Right cardiac atrium (tissue), 5 donors: ENCODE measurements at regions not wholly inside any gene's neighbourhood (a gene's known extent, or its start where the extent isn't known, plus 50 kb on each side); places are given as distances from the start of the nearest gene placed in this dataset.

ENCODE experiments used
- ATAC-seq, 2 donors: fragments of 200-7000 bp; cut with Tn5 transposase; one replicate each; pipeline versions ENCODE4 v1.8.0 to v1.9.1; 2020; ENCODE audit warnings: moderate library complexity in 2 of 2, mild to moderate bottlenecking in 1 of 2
- DNase-seq, 3 donors: peaks; one replicate each; pipeline ENCODE4 v3.0.0-alpha.2; 2020
- H3K27ac ChIP-seq: one replicate; pipeline ENCODE4 v1.5.1; 2013; ENCODE audit warnings: mild to moderate bottlenecking, low read length, control low read depth, moderate library complexity
- H3K27me3 ChIP-seq: one replicate; pipeline ENCODE4 v1.6.1; 2013; ENCODE audit not compliant: control insufficient read depth, insufficient read depth
- H3K4me1 ChIP-seq: one replicate; pipeline ENCODE4 v1.6.1; 2013; ENCODE audit warnings: low read length; ENCODE audit not compliant: control insufficient read depth, insufficient read depth
- H3K4me3 ChIP-seq: one replicate; pipeline ENCODE4 v1.5.1; 2013; ENCODE audit warnings: low read length, control low read depth
- H3K9me3 ChIP-seq: one replicate; pipeline ENCODE4 v1.6.1; 2013; ENCODE audit warnings: low read length; ENCODE audit not compliant: control insufficient read depth
- WGBS: extraction: QIAGEN DNeasy Blood & Tissue Kit; methylation state at CpG from one replicate; pipeline ENCODE4 v1.1.7; 2013; 5-methylcytosine and 5-hydroxymethylcytosine counted together
- intact Hi-C, 4 donors: fragments of 100-400 bp; cut with DNase I; formaldehyde crosslinking; loops; one replicate each; pipeline versions ENCODE4 v1.11.0 to v1.14.0; 2022 to 2023
- donor health status: healthy with polysubstance abuse.
- donor health status: DM: no; HTN: yes; CAD: no.
- donor health status: DM: no; HTN: no; CAD: no.
- donor health status: DM: no; HTN: yes; CAD: no; lungs with severe emphysema.
- donor health status: DM: yes; HTN: yes; CAD: no.

GRCh38 chr4:136301749-136302495 lies 1230.4 kb downstream of the PCDH18 start:
- no peak for ATAC-seq
- no peak overlapping the region for H3K27ac ChIP-seq
- no peak overlapping the region for H3K4me3 ChIP-seq
- intact Hi-C loops, result no loop called here
- DNase-seq, result no peak
- no peaks in the 10 kb centered on the region for H3K4me1 ChIP-seq
- H3K9me3 ChIP-seq, result no peaks in the 10 kb centered on the region
- no peaks in the 10 kb centered on the region for H3K27me3 ChIP-seq

- Histone ChIP-seq H3K27ac (no peak overlapping the region), H3K4me3 (no peak overlapping the region), H3K27me3 (no peaks in the 10 kb centered on the region), H3K4me1 (no peaks in the 10 kb centered on the region), H3K9me3 (no peaks in the 10 kb centered on the region)
- WGBS, result 79% methylated on average over 2 of the region's 2 CpGs
- DNase-seq (no peak), ATAC-seq (no peak)
- intact Hi-C loops, result no loop called here
Measured at GRCh38 chr4:136283977-136284376, 1248.3 kb downstream of the PCDH18 start.

DNA sequence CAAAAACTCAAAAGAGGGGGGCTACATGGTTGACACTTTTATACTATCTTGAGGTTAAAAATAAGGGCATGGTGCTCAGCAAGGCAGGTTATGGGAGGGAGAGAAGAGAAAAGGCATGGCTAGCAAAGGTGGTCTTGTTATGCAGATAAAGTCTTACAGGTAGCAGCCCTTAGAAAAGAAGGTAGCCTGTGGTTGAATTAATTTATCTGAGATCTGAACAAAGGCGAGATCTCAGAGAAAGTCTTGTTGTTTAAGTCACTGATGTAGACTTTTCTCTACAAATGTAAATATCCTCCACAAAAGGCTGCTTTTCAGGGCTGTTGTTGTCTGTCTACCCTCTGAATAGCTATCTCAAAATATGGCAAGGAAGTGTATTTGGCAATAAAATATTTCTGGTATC lies 1250.4 kb downstream of the PCDH18 start:
- Histone ChIP-seq H3K4me1 (no peaks in the 10 kb centered on the region), H3K27ac (no peak overlapping the region), H3K4me3 (no peak overlapping the region), H3K27me3 (no peaks in the 10 kb centered on the region), H3K9me3 (no peaks in the 10 kb centered on the region)
- no peak for DNase-seq
- 31% methylated on average over 1 of the region's 1 CpG for WGBS
- intact Hi-C loops, result no loop called here
- no peak for ATAC-seq

DNA sequence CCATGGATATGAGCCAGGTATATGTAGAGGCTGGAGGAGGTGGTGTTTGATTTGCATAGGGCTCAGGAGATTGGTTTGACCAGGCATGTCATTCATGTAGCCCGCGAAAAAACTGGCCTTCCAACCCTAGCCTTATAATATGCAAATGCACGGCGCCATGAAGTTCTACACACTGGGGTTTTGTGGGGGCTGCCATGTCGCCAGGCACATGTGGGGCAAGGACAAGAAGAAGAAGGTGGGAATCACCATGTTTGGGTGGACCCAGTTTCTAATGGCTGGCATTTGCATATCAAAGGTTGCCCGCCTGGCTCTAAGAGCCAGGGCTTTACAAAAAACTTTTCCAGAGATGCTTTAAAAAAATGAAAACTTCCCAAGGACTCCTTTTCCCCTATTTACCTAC lies 1251.0 kb downstream of the PCDH18 start:
- Histone ChIP-seq H3K9me3 (no peaks in the 10 kb centered on the region), H3K27me3 (no peaks in the 10 kb centered on the region), H3K4me1 (no peaks in the 10 kb centered on the region), H3K27ac (no peak overlapping the region), H3K4me3 (no peak overlapping the region)
- intact Hi-C loops, result no loop called here
- DNase-seq (no peak), ATAC-seq (no peak)
- 66% methylated on average over 6 of the region's 6 CpGs for WGBS

- intact Hi-C loops, result no loop called here
Measured at GRCh38 chr4:136277741-136278140, 1254.6 kb downstream of the PCDH18 start.

GRCh38 chr4:136246876-136247275 lies 1285.4 kb downstream of the PCDH18 start:
- WGBS, result 41% methylated on average over 2 of the region's 2 CpGs
- DNase-seq, result no peak
- Histone ChIP-seq H3K27ac (no peak overlapping the region), H3K27me3 (no peaks in the 10 kb centered on the region), H3K4me1 (no peaks in the 10 kb centered on the region), H3K9me3 (no peaks in the 10 kb centered on the region), H3K4me3 (no peak overlapping the region)
- intact Hi-C loops, result no loop called here
- no peak for ATAC-seq

More at GRCh38 chr4:136277741-136278140, 1254.6 kb downstream of the PCDH18 start:
- Histone ChIP-seq H3K4me3 (no peak overlapping the region), H3K27me3 (no peaks in the 10 kb centered on the region), H3K4me1 (no peaks in the 10 kb centered on the region), H3K9me3 (no peaks in the 10 kb centered on the region), H3K27ac (no peak overlapping the region)
- WGBS, result 35% methylated on average over 2 of the region's 2 CpGs
- ATAC-seq, result no peak
- no peak for DNase-seq

DNA sequence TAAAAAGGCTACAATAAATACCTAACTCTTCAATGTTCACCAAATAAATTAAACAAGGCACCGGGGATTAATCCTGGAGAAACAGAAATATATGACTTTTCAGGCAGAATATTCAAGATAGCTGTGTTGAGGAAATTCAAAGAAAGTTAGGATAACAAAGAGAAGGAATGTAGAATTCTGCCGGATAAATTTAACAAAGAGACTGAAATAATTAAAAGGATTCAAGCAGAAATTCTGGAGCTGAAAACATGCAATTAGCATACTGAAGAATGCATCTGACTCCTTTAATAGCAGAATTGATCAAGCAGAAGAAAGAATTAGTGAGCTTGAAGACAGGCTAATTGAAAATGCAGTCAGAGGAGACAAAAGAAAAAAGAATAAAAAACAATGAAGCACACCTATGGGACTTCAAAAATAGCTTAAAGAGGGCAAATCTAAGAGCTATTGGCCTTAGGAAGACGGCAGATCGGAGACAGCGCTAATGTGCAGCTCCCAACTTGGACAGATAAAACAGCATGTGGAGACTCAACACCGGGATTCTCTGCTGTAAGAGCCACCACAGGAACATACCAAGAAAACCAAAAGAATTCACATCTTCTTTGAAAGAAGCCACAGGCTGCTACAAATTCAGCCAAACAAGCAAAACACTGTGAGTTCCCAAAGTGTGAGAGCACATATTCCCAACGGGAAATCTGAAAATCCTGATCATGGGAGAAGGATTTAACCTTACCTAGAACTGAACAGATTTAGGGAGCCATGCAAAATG lies 1290.9 kb downstream of the PCDH18 start:
- 76% methylated on average over 7 of the region's 7 CpGs for WGBS
- Histone ChIP-seq H3K27ac (no peak overlapping the region), H3K4me1 (no peaks in the 10 kb centered on the region), H3K9me3 (no peaks in the 10 kb centered on the region), H3K4me3 (no peak overlapping the region), H3K27me3 (no peaks in the 10 kb centered on the region)
- intact Hi-C loops, result no loop called here
- DNase-seq, result no peak
- ATAC-seq, result no peak

GRCh38 chr4:136227315-136227714 lies 1305.0 kb downstream of the PCDH18 start:
- ATAC-seq, result no peak
- Histone ChIP-seq H3K27ac (no peak overlapping the region), H3K4me3 (no peak overlapping the region), H3K9me3 (no peaks in the 10 kb centered on the region), H3K4me1 (no peaks in the 10 kb centered on the region), H3K27me3 (no peaks in the 10 kb centered on the region)
- DNase-seq, result no peak
- intact Hi-C loops, result no loop called here

DNA sequence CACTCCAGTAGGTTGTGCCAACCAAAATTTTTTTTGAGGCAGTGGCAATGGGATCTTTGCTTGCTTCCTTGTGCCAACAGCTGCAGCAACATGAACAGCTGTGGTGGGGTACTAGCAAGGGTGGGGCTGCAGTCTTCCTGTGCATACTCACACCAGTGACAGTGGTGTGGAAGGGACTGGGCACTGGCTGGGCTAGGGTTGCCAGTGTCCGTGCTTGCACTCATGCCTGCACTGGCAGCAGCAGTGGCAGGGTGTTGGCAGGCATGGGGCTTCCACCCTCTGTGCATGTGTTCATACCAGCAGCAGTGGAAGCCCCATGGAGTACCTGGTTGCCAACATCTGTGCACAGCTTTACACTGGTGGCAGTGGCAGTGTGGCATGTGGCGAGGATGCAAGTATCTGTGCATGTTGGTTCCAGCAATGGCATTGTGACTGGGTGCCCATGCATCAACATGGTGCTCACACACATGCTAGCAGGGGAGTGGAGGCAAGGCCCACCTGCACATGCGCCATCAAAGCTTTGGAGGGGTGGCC lies 1312.6 kb downstream of the PCDH18 start:
- no peaks in the 10 kb centered on the region for H3K9me3 ChIP-seq
- H3K4me1 ChIP-seq, result no peaks in the 10 kb centered on the region
- no peak overlapping the region for H3K27ac ChIP-seq
- no peak overlapping the region for H3K4me3 ChIP-seq
- intact Hi-C loops, result no loop called here
- H3K27me3 ChIP-seq, result no peaks in the 10 kb centered on the region
- 87% methylated on average over 3 of the region's 3 CpGs for WGBS
- DNase-seq (no peak), ATAC-seq (no peak)

DNA sequence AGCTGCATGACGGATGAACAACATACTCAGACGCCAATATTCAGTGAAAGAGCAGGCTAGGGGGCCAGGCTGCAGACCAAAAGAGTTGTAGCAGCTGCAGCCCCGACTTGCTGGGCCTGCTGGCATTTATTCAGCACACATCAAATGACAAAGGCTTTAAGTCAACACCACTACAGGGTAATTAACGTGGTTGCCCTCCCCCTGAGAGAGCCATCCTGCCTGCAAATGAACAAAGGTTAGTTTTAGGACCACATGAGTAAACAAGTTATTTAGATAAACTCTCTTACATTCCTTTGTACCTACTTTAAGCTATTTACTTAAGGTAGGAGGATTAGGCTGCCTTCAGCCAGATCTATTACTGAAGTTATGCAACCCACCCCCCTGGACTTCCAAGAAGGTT lies 1329.1 kb downstream of the PCDH18 start:
- DNase-seq (no peak), ATAC-seq (no peak)
- Histone ChIP-seq H3K27ac (no peak overlapping the region), H3K27me3 (no peaks in the 10 kb centered on the region), H3K4me1 (no peaks in the 10 kb centered on the region), H3K9me3 (no peaks in the 10 kb centered on the region), H3K4me3 (no peak overlapping the region)
- WGBS, result 55% methylated on average over 4 of the region's 4 CpGs
- intact Hi-C loops, result no loop called here

GRCh38 chr4:136198358-136198757 lies 1333.9 kb downstream of the PCDH18 start:
- Histone ChIP-seq H3K9me3 (no peaks in the 10 kb centered on the region), H3K4me3 (no peak overlapping the region), H3K27ac (no peak overlapping the region), H3K27me3 (no peaks in the 10 kb centered on the region), H3K4me1 (no peaks in the 10 kb centered on the region)
- intact Hi-C loops, result no loop called here
- WGBS, result 81% methylated on average over 1 of the region's 1 CpG
- no peak for ATAC-seq
- no peak for DNase-seq
